GM19238 (cell line): ENCODE measurements at regions not wholly inside any gene's neighbourhood (a gene's known extent, or its start where the extent isn't known, plus 50 kb on each side); places are given as distances from the start of the nearest gene placed in this dataset.

ENCODE experiments used
- DNase-seq: peaks from one replicate; pipeline ENCODE4 v3.0.0; 2011; ENCODE audit warnings: low spot score; ENCODE audit not compliant: insufficient read length

DNA sequence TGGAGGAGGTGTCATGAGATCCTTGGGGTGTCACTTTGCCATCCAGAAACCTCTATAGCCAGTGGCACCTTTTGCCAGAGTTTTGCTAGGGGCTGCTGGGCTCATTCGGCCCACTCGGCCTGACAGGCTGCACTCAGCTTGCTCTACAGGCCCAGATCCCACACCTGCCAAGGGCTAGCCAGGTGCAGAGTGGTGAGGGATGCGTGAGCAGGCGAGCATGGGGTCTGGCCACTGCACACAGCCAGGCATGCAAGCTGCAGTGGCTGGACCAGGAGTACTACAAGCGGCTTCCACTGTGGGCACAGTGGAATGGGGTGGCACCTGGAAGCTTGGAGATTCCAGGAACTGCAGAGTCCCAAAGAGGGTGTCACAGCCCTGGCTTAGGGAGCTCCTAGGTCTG is 372.7 kb downstream of the CHSY3 start:
- DNase-seq: no peak

DNA sequence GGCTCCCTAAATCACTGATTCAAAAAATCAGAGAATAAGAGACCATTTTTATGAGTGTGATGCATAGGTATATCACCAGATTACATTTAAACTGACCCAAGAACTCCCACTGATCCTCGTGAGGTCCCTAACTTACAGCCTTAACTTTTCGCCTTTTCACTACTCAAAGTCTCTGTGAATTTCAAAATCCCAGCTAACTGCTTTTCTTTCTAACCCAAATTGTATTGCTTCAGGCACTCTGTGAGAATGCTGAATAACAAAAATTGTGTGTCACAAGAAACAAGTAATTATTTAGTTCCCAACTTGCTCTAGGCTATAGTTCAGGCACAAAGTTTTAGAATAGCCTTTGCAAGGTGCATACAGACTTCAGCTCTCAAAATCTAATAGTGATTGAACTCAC is 368.6 kb downstream of the CHSY3 start:
- DNase-seq: no peak

DNA sequence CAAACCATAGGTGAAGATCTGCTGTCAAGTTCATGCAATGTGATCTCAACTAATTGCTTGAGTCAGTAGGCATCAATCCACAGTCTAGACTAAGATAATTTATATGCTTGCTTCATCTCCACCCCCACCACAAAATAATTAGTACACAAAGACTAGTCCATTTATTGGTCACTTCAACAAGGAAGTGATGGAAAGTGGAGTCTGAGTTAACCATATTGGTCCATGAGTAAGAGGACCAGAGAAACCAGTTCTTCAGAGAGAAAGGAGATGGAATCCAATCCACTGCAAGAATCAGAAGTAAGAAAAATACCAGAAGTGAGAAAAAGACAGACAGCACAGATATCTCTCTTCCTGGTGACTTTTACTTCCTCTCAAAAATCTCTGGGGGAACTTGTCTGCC is 366.5 kb downstream of the CHSY3 start:
- no peak for DNase-seq

DNA sequence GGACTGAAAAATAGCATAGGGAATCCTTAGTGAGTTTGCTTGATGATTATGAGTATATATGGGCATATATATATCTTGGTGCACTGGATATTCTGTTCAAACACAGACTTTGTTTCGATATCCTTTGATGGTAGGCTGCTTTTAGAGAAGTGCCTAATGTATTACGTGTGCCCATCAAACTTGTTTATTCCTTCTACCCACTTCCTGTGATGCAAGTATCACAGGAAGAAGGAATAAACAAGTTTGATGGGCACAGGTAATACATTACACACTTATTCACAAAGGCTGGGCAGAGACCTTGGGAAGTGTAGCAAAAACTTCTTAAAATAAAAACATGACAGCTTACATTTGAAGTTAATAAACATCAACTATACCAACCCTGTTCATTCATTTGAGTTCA is 364.2 kb downstream of the CHSY3 start:
- no peak for DNase-seq

DNA sequence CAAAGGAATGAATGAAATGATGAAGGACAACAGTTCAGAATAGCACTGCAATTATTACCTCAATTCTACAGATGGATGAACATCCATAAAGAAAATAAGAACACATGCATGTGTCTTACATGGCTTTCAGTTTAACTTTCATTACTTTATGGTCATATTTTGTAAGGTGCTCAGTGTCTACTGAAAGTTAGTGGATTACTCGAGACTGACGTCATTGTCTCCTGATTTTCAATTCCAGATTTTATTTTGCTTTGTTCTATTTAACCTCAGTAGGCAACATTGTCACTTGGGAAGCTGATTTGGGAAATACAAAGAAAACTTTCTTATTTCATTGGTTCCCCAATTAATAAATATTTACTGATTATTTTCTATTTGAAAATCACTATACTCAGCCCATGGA is 363.7 kb downstream of the CHSY3 start:
- no peak for DNase-seq

DNA sequence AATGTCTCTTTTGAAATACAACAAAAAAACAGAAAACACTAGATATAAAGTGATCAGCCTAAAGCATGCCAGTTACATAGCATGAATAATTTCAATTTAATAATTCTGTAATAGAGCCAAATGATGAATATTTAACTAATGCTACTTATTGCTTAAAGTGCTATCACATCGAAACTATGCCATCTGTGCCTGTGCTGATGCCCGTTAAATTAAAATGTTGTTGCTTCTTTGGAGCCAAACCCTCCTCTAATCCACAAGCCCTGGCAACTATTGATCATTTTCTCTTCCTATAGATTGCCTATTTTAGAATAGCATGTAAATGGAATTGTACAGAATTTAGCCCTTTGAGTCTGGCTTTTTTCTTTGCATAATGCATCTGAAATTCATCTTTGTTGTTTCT is 356.2 kb downstream of the CHSY3 start:
- no peak for DNase-seq

DNA sequence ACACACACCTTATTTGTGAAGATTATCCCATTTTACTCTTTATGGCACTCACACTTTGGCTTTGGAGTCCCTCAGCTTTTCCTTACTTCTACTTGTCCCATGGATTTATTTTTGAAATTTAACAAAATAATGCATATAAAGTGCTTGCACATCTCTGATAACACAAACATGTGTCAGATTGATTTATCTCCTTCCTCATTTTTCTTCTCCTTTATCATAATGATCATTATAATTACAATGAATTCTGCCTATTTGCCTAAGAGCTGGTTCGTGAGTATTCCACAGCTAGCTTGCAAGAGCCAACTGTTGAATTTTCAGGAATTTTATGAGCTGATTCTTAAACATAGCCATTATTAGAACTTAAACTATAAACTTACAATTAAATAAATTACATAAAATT is 347.7 kb downstream of the CHSY3 start:
- no peak for DNase-seq

DNA sequence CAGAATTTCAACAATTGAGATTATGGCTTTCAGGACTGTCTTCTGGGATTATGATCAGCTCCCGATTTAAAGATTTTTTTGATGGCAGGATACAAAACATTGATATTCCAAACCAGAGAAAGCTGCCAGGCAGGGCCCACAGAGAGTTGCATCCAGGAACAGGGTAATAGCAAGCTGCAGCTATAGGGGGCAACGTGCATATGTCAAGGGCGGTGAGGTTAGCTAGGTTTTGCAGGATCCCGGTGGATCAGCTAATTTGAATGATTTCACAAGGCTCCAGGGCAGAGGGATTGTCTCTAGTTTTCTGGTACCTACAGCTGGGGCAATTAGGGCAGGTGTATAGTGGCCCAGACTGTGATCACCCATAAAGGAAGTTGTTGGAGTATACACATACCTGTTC is 339.4 kb downstream of the CHSY3 start:
- no peak for DNase-seq

DNA sequence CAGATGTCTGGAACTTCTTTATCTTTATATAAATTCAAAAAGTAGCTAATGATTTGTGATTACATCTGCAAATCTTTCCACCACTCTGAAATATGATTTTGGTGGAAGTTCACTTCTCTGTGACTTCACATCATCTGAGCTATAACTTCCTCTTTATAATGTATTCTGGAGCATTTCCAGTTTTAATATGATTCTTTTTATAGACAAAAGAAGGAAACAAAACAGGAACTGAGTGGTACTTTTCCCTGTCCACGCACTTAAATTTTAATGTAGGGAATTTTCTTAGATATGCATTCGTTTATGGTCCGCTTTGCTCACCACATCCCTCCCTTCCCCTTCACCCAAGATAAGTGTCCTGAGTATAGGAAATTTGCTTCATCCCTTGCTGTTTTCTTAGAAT is 333.5 kb downstream of the CHSY3 start:
- no peak for DNase-seq
